Right cardiac atrium (tissue), 5 donors: ENCODE measurements at regions not wholly inside any gene's neighbourhood (a gene's known extent, or its start where the extent isn't known, plus 50 kb on each side); places are given as distances from the start of the nearest gene placed in this dataset.
A peak's percentile ranks its signal among the peaks of the same experiment; 100 is the strongest.

Experiments used
- ATAC-seq, 2 donors: fragments of 200-7000 bp; cut with Tn5 transposase; one replicate each; pipeline versions ENCODE4 v1.8.0 to v1.9.1; 2020; ENCODE audit warnings: moderate library complexity in 2 of 2, mild to moderate bottlenecking in 1 of 2
- DNase-seq, 3 donors: peaks; one replicate each; pipeline ENCODE4 v3.0.0-alpha.2; 2020
- H3K27ac ChIP-seq: one replicate; pipeline ENCODE4 v1.5.1; 2013; ENCODE audit warnings: mild to moderate bottlenecking, low read length, control low read depth, moderate library complexity
- H3K27me3 ChIP-seq: one replicate; pipeline ENCODE4 v1.6.1; 2013; ENCODE audit not compliant: control insufficient read depth, insufficient read depth
- H3K4me1 ChIP-seq: one replicate; pipeline ENCODE4 v1.6.1; 2013; ENCODE audit warnings: low read length; ENCODE audit not compliant: control insufficient read depth, insufficient read depth
- H3K4me3 ChIP-seq: one replicate; pipeline ENCODE4 v1.5.1; 2013; ENCODE audit warnings: low read length, control low read depth
- H3K9me3 ChIP-seq: one replicate; pipeline ENCODE4 v1.6.1; 2013; ENCODE audit warnings: low read length; ENCODE audit not compliant: control insufficient read depth
- WGBS: extraction: QIAGEN DNeasy Blood & Tissue Kit; methylation state at CpG from one replicate; pipeline ENCODE4 v1.1.7; 2013; 5-methylcytosine and 5-hydroxymethylcytosine counted together
- intact Hi-C, 4 donors: fragments of 100-400 bp; cut with DNase I; formaldehyde crosslinking; loops; one replicate each; pipeline versions ENCODE4 v1.11.0 to v1.14.0; 2022 to 2023
- donor health status: healthy with polysubstance abuse.
- donor health status: DM: no; HTN: yes; CAD: no.
- donor health status: DM: no; HTN: no; CAD: no.
- donor health status: DM: no; HTN: yes; CAD: no; lungs with severe emphysema.
- donor health status: DM: yes; HTN: yes; CAD: no.

DNA sequence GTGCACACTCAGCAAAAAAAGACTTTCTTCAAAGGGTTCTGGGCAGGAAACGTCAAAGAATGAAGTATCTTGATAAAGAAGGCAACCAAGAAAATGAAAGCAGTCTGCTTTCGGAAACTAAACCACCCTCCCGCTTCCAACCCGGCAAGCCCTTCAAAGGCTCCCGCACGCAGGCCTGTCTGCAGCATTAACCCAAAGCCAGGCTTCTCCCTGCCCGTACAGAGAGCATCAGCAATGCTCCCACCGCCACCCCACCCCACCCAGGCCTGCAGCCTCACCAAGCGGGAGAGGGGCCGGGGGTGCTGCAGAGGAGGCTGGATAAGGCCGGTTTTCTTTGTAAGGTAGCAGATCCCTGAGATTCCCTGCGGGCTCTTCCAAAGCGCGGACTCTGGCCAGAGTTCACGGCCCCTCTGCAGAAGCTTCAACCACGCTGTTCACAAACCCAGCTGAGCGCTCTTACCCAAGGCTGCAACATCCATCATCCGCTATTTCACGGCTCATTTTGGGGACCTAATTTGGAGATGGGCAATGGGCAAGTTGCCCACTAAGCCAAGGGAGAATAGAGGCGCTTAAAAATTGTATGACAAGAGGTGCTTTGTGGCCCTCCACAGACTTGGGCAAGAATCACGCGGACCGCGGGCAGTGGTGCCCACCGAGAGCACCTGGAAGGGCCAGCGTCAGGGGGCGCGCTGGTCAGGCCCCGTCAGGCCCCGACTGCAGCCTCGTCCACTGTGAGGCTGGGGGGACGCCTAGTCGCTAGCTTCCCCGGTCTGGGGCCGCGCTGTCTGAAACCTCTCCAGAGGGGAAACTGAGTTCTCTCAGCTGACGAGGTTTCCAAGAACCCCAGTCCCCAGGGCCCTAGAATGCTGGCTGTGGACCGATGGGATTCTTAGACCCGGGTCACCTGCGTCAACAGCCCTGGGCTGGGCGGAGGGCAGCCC is 225.4 kb upstream of the ID2 start:
- ATAC-seq (peak in 1 of 2 donors; percentile 19), DNase-seq (peak in 2 of 3 donors; percentile 50 to 53)
- no peak overlapping the region for H3K27ac ChIP-seq
- H3K9me3 ChIP-seq, result no peaks in the 10 kb centered on the region
- H3K4me3 ChIP-seq, result no peak overlapping the region
- intact Hi-C loops, result no loop called here
- H3K4me1 ChIP-seq, result no peaks in the 10 kb centered on the region
- 78% methylated on average over 41 of the region's 41 CpGs for WGBS
- H3K27me3 ChIP-seq, result no peaks in the 10 kb centered on the region

DNA sequence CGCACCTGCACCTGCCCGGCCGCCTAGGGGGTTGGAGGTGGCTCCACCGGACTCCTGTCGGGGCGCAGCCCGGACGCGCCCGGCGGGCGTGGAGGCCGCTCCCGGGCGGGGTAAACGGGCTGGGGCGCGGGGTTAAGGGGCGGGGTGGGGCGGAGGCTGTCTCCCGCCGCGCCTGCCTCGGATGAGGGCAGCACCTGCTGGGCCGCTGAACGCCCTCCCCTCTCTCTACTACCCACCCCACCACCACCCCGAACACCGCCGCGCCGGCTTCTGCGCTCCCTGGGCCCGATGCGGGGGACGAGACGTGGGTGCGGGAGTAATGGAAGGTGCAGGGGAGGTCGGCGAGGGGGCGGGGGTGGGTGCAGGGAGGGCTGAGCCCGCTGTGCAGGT is 224.8 kb upstream of the ID2 start:
- intact Hi-C loops, result no loop called here
- H3K9me3 ChIP-seq, result no peaks in the 10 kb centered on the region
- ATAC-seq, result peak; percentile 15 to 27
- peak in 1 of 3 donors; percentile 60 for DNase-seq
- H3K27me3 ChIP-seq, result no peaks in the 10 kb centered on the region
- H3K4me3 ChIP-seq, result no peak overlapping the region
- 32% methylated on average over 41 of the region's 41 CpGs for WGBS
- no peaks in the 10 kb centered on the region for H3K4me1 ChIP-seq
- H3K27ac ChIP-seq, result no peak overlapping the region

DNA sequence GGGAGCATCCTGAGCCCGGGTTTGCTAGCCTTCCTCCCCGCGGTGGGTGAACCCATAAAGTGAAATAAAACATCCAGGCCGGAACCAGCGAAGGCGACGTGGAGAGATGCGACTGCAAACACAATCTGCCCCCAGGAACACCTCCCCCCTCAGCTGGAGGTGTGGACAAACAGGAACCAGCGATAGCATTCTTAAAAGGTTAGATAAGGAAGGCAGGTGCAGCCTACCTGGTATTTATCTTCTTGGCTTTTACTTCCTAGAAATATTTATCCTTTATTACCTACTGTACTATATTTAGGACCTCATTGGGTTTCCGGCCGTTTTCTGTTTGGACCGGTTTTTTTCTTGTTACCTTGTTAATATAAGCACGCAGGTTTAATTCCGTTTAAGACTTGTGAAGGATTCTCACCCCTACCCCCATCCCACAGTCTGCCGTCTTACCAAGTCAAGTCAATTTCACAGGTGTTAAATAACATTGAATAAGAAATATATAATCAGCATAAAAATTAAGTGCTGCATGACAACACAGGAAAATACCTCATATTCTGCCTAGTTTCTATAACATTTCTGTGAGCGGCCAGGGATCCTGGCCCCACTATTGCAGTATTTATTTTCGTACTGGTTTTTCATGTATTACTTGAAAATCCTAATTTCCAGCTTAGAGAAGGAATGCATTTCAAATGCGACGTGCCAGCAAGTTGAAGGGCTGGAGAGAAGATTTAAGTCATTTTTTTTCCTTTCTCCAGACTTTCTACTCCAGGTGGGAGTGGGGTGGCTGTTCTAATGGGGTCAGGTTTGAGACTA is 224.0 kb upstream of the ID2 start:
- no peaks in the 10 kb centered on the region for H3K4me1 ChIP-seq
- H3K27ac ChIP-seq, result no peak overlapping the region
- 74% methylated on average over 19 of the region's 19 CpGs for WGBS
- H3K27me3 ChIP-seq, result no peaks in the 10 kb centered on the region
- intact Hi-C loops, result no loop called here
- peak in 1 of 3 donors; percentile 43 for DNase-seq
- no peak for ATAC-seq
- no peak overlapping the region for H3K4me3 ChIP-seq
- no peaks in the 10 kb centered on the region for H3K9me3 ChIP-seq

- DNase-seq, result no peak
- WGBS, result 96% methylated on average over 10 of the region's 10 CpGs
- Histone ChIP-seq H3K27ac (no peak overlapping the region), H3K27me3 (no peaks in the 10 kb centered on the region), H3K4me1 (no peaks in the 10 kb centered on the region), H3K4me3 (no peak overlapping the region), H3K9me3 (no peaks in the 10 kb centered on the region)
- intact Hi-C loops, result no loop called here
- no peak for ATAC-seq
These were observed 223.1 kb upstream of the ID2 start for GRCh38 chr2:8458503-8459459.

- intact Hi-C loops, result no loop called here
- Histone ChIP-seq H3K4me1 (no peaks in the 10 kb centered on the region), H3K27me3 (no peaks in the 10 kb centered on the region), H3K4me3 (no peak overlapping the region), H3K9me3 (no peaks in the 10 kb centered on the region), H3K27ac (no peak overlapping the region)
- WGBS, result 95% methylated on average over 3 of the region's 3 CpGs
- no peak for DNase-seq
- no peak for ATAC-seq
These were observed 222.4 kb upstream of the ID2 start for GRCh38 chr2:8459474-8459873.

- intact Hi-C loops, result no loop called here
- ATAC-seq, result no peak
- DNase-seq, result no peak
- Histone ChIP-seq H3K27me3 (no peaks in the 10 kb centered on the region), H3K27ac (no peak overlapping the region), H3K4me1 (no peaks in the 10 kb centered on the region), H3K9me3 (no peaks in the 10 kb centered on the region), H3K4me3 (no peak overlapping the region)
- 100% methylated on average over 1 of the region's 1 CpG for WGBS
These were observed 220.5 kb upstream of the ID2 start for GRCh38 chr2:8461341-8461740.

DNA sequence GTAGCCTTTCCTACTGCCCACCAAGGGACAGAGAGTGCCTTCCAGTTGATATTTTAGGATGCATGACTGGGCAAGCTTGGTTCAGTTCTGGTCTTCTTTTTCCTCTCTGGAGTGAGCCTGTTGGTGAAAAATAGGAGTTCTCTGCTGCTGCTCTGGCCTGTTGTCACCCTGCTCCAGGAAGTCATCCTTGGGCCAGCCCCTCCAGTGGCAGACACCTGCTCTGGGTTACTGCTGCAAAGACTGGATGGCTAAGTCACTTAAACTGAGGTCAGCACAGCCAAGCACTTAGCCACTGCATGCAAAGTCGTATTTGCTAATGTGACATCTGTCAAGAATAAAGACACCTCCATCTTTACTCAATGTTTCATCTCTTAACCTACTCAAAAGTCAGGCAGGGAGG is 219.6 kb upstream of the ID2 start:
- WGBS, result 93% methylated on average over 1 of the region's 1 CpG
- ATAC-seq (no peak), DNase-seq (no peak)
- intact Hi-C loops, result no loop called here
- Histone ChIP-seq H3K4me3 (no peak overlapping the region), H3K4me1 (no peaks in the 10 kb centered on the region), H3K27me3 (no peaks in the 10 kb centered on the region), H3K9me3 (no peaks in the 10 kb centered on the region), H3K27ac (no peak overlapping the region)

GRCh38 chr2:8462899-8463648 is 218.8 kb upstream of the ID2 start:
- no peaks in the 10 kb centered on the region for H3K9me3 ChIP-seq
- peak in 2 of 3 donors; percentile 40 to 46 for DNase-seq
- peak; percentile 22 to 25 for ATAC-seq
- H3K27me3 ChIP-seq, result no peaks in the 10 kb centered on the region
- H3K27ac ChIP-seq, result no peak overlapping the region
- 77% methylated on average over 18 of the region's 18 CpGs for WGBS
- intact Hi-C loops, result no loop called here
- no peaks in the 10 kb centered on the region for H3K4me1 ChIP-seq
- no peak overlapping the region for H3K4me3 ChIP-seq

GRCh38 chr2:8465560-8465959 is 216.3 kb upstream of the ID2 start:
- intact Hi-C loops, result no loop called here
- no peak for ATAC-seq
- WGBS, result 85% methylated on average over 3 of the region's 3 CpGs

More at GRCh38 chr2:8465560-8465959, 216.3 kb upstream of the ID2 start:
- Histone ChIP-seq H3K9me3 (no peaks in the 10 kb centered on the region), H3K27me3 (no peaks in the 10 kb centered on the region), H3K27ac (no peak overlapping the region), H3K4me1 (no peaks in the 10 kb centered on the region), H3K4me3 (no peak overlapping the region)
- DNase-seq, result no peak
